ENCODE measurements at regions not wholly inside any gene's neighbourhood (a gene's known extent, or its start where the extent isn't known, plus 50 kb on each side); places are given as distances from the start of the nearest gene placed in this dataset.

DNA sequence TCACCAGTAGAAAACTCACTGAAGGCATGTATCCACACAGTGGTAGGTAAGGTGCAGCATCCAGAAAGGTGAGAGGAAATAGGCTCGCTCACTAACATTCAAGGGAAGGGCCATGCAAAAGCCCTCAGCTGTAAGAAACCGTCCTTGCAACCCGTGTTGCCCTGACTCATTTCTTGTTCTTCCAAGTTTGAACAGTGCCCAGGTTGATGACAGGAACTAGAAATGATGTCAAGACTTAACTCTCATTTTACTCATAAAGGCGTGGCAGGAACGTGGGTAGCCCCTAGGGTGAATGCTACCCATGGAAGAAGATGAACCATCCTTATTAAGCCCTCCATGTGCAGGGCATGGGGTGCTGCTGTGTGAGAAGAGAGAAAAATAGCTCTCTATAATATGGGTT is 187.6 kb downstream of the CD83 start:
- peaks cover 15% of the 10 kb centered on the region for H3K4me1 Mint-ChIP-seq
- no peak overlapping the region for H3K4me3 ChIP-seq
- H3K27me3 Mint-ChIP-seq (ENCODE audit: insufficient read depth, low read depth, poor library complexity) = peaks cover 4% of the 10 kb centered on the region
- DNase-seq (ENCODE audit: low spot score) = no peak
- TF ChIP-seq POLR2AphosphoS5 (IDR thresholded peaks at IDR 0.05; ENCODE audit: low read depth) = no peak
- TF ChIP-seq EZH2phosphoT487 (IDR thresholded peaks at IDR 0.05; ENCODE audit: unreplicated experiment) = no peak
- TF ChIP-seq, protein P1, sequence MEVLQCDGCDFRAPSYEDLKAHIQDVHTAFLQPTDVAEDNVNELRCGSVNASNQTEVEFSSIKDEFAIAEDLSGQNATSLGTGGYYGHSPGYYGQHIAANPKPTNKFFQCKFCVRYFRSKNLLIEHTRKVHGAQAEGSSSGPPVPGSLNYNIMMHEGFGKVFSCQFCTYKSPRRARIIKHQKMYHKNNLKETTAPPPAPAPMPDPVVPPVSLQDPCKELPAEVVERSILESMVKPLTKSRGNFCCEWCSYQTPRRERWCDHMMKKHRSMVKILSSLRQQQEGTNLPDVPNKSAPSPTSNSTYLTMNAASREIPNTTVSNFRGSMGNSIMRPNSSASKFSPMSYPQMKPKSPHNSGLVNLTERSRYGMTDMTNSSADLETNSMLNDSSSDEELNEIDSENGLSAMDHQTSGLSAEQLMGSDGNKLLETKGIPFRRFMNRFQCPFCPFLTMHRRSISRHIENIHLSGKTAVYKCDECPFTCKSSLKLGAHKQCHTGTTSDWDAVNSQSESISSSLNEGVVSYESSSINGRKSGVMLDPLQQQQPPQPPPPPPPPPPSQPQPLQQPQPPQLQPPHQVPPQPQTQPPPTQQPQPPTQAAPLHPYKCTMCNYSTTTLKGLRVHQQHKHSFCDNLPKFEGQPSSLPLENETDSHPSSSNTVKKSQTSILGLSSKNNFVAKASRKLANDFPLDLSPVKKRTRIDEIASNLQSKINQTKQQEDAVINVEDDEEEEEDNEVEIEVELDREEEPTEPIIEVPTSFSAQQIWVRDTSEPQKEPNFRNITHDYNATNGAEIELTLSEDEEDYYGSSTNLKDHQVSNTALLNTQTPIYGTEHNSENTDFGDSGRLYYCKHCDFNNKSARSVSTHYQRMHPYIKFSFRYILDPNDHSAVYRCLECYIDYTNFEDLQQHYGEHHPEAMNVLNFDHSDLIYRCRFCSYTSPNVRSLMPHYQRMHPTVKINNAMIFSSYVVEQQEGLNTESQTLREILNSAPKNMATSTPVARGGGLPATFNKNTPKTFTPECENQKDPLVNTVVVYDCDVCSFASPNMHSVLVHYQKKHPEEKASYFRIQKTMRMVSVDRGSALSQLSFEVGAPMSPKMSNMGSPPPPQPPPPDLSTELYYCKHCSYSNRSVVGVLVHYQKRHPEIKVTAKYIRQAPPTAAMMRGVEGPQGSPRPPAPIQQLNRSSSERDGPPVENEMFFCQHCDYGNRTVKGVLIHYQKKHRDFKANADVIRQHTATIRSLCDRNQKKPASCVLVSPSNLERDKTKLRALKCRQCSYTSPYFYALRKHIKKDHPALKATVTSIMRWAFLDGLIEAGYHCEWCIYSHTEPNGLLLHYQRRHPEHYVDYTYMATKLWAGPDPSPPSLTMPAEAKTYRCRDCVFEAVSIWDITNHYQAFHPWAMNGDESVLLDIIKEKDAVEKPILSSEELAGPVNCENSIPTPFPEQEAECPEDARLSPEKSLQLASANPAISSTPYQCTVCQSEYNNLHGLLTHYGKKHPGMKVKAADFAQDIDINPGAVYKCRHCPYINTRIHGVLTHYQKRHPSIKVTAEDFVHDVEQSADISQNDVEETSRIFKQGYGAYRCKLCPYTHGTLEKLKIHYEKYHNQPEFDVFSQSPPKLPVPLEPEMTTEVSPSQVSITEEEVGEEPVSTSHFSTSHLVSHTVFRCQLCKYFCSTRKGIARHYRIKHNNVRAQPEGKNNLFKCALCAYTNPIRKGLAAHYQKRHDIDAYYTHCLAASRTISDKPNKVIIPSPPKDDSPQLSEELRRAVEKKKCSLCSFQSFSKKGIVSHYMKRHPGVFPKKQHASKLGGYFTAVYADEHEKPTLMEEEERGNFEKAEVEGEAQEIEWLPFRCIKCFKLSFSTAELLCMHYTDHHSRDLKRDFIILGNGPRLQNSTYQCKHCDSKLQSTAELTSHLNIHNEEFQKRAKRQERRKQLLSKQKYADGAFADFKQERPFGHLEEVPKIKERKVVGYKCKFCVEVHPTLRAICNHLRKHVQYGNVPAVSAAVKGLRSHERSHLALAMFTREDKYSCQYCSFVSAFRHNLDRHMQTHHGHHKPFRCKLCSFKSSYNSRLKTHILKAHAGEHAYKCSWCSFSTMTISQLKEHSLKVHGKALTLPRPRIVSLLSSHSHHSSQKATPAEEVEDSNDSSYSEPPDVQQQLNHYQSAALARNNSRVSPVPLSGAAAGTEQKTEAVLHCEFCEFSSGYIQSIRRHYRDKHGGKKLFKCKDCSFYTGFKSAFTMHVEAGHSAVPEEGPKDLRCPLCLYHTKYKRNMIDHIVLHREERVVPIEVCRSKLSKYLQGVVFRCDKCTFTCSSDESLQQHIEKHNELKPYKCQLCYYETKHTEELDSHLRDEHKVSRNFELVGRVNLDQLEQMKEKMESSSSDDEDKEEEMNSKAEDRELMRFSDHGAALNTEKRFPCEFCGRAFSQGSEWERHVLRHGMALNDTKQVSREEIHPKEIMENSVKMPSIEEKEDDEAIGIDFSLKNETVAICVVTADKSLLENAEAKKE (CRISPR knock-in tag; IDR thresholded peaks at IDR 0.05) = no peak
- TF ChIP-seq, protein P2, sequence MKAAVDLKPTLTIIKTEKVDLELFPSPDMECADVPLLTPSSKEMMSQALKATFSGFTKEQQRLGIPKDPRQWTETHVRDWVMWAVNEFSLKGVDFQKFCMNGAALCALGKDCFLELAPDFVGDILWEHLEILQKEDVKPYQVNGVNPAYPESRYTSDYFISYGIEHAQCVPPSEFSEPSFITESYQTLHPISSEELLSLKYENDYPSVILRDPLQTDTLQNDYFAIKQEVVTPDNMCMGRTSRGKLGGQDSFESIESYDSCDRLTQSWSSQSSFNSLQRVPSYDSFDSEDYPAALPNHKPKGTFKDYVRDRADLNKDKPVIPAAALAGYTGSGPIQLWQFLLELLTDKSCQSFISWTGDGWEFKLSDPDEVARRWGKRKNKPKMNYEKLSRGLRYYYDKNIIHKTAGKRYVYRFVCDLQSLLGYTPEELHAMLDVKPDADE (IDR thresholded peaks at IDR 0.05) = no peak
- no peak for TF ChIP-seq ZNF114 (CRISPR knock-in tag; IDR thresholded peaks at IDR 0.05)
- TF ChIP-seq CREB1 (CRISPR knock-in tag; IDR thresholded peaks at IDR 0.05; ENCODE audit: low read depth) = no peak
- no peak for TF ChIP-seq NANOG (IDR thresholded peaks at IDR 0.05; ENCODE audit: borderline replicate concordance)
- no peak for TF ChIP-seq EZH2 (IDR thresholded peaks at IDR 0.05; ENCODE audit: low read depth, unreplicated experiment)
- no peak overlapping the region for H3K4me2 ChIP-seq
- no peak overlapping the region for H2AFZ ChIP-seq
- H3F3A ChIP-seq (replicated peaks; ENCODE audit: low read depth) = no peaks in the 10 kb centered on the region
- H3K27me3 ChIP-seq (ENCODE audit: insufficient read depth) = no peaks in the 10 kb centered on the region
- H3K79me2 ChIP-seq (replicated peaks; ENCODE audit: insufficient read depth) = no peaks in the 10 kb centered on the region; the same call in 1 of the 2 replicates
- no peak for ATAC-seq
- 0 out of 2 replicates have a peak, but pooled peaks cover 3% of the 10 kb centered on the region for H3K4me1 ChIP-seq (ENCODE audit: insufficient read depth)
- no peaks in the 10 kb centered on the region for H3K36me3 ChIP-seq (ENCODE audit: insufficient read depth)
- H3K9me3 Mint-ChIP-seq = peaks cover 28% of the 10 kb centered on the region
- no peak overlapping the region for H3K4me3 Mint-ChIP-seq
- peaks cover 26% of the 10 kb centered on the region for H3K36me3 Mint-ChIP-seq (ENCODE audit: low read depth)
- H3K9me2 ChIP-seq (ENCODE audit: insufficient read depth) = peaks cover 8% of the 10 kb centered on the region; the same call in 1 of the 2 replicates
- no peak overlapping the region for H3K27ac Mint-ChIP-seq
- H4K20me1 ChIP-seq (replicated peaks; ENCODE audit: insufficient read depth) = no peaks in the 10 kb centered on the region
- H3K27ac ChIP-seq (ENCODE audit: low read depth) = no peak overlapping the region
